ENCODE measurements at regions not wholly inside any gene's neighbourhood (a gene's known extent, or its start where the extent isn't known, plus 50 kb on each side); places are given as distances from the start of the nearest gene placed in this dataset.

DNA sequence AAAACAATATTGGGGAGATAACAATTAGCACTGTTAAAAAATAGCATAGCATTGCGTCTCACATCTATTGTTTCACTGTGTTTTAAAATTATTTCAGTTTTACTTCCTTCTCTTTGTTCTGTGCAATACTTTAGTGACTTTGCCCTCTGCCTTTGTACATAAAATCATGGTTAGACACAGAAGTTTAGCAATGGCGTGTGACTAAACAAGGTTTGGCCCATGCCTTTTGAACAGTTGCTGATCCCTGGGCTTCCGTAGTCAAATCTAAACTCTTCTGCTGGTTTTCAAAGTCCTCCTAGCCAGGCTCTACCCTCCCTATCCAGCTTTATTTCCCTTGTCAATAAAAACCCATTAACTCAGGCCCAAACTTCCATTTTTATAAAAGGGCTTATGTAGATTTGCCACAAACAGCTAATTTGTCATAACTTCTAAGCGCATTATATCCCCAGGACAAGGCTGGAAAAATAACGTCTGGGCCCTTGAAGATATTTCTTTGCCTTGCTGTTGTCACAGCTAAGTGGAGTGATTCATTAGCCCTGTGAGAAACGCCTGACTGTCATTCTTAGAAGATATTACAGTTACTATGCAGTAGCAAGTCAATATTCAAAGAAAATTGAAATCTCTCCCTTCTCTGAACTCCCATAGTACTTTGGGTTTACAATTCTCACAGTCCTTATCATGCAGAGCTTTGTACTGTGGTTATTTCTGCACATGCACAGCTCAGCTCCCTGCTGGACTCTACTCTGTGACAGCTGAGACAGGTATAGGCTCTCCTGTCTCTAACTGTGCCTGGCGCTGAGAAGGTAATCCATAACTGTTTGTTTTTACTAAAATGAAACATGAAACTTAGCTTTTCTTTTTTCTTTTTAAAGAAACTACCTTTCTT lies 123.4 kb upstream of the SLC24A5 start:
- Histone ChIP-seq H3K27me3 (ENCODE audit: control insufficient read depth, insufficient read depth, low read length) (no peaks in the 10 kb centered on the region), H3K27ac (ENCODE audit: low read depth, low read length) (no peak overlapping the region), H3K36me3 (ENCODE audit: control insufficient read depth, insufficient read depth, low read length) (no peaks in the 10 kb centered on the region), H3K4me3 (ENCODE audit: low read depth, low read length) (no peak overlapping the region), H3K9ac (ENCODE audit: low read depth, low read length) (no peak overlapping the region), H3K4me1 (ENCODE audit: control insufficient read depth, insufficient read depth, low read length) (peaks cover 4% of the 10 kb centered on the region; the same call in 1 of the 2 replicates), H3K9me3 (ENCODE audit: control insufficient read depth, insufficient read depth, low read length) (no peaks in the 10 kb centered on the region; the same call in 1 of the 2 replicates)

GRCh38 chr15:47998619-47999019 lies 122.2 kb upstream of the SLC24A5 start:
- H3K27ac ChIP-seq (ENCODE audit: low read depth, low read length), result no peak overlapping the region
- H3K27me3 ChIP-seq (ENCODE audit: control insufficient read depth, insufficient read depth, low read length), result no peaks in the 10 kb centered on the region
- no peak overlapping the region for H3K9ac ChIP-seq (ENCODE audit: low read depth, low read length)
- no peaks in the 10 kb centered on the region for H3K36me3 ChIP-seq (ENCODE audit: control insufficient read depth, insufficient read depth, low read length)
- peaks cover 4% of the 10 kb centered on the region; the same call in 1 of the 2 replicates for H3K4me1 ChIP-seq (ENCODE audit: control insufficient read depth, insufficient read depth, low read length)
- H3K4me3 ChIP-seq (ENCODE audit: low read depth, low read length), result no peak overlapping the region
- no peaks in the 10 kb centered on the region; the same call in 1 of the 2 replicates for H3K9me3 ChIP-seq (ENCODE audit: control insufficient read depth, insufficient read depth, low read length)

- no peaks in the 10 kb centered on the region for H3K36me3 ChIP-seq (ENCODE audit: control insufficient read depth, insufficient read depth, low read length)
- no peak overlapping the region for H3K4me3 ChIP-seq (ENCODE audit: low read depth, low read length)
- no peak overlapping the region for H3K9ac ChIP-seq (ENCODE audit: low read depth, low read length)
- no peaks in the 10 kb centered on the region; the same call in 1 of the 2 replicates for H3K9me3 ChIP-seq (ENCODE audit: control insufficient read depth, insufficient read depth, low read length)
- no peak overlapping the region for H3K27ac ChIP-seq (ENCODE audit: low read depth, low read length)
- peaks cover 14% of the 10 kb centered on the region for H3K4me1 ChIP-seq (ENCODE audit: control insufficient read depth, insufficient read depth, low read length)
- no peaks in the 10 kb centered on the region for H3K27me3 ChIP-seq (ENCODE audit: control insufficient read depth, insufficient read depth, low read length)
Observed at GRCh38 chr15:48001393-48002039, 119.3 kb upstream of the SLC24A5 start.

- Histone ChIP-seq H3K9ac (ENCODE audit: low read depth, low read length) (no peak overlapping the region), H3K4me3 (ENCODE audit: low read depth, low read length) (no peak overlapping the region), H3K27ac (ENCODE audit: low read depth, low read length) (no peak overlapping the region), H3K27me3 (ENCODE audit: control insufficient read depth, insufficient read depth, low read length) (no peaks in the 10 kb centered on the region), H3K36me3 (ENCODE audit: control insufficient read depth, insufficient read depth, low read length) (no peaks in the 10 kb centered on the region), H3K4me1 (ENCODE audit: control insufficient read depth, insufficient read depth, low read length) (peaks cover 16% of the 10 kb centered on the region), H3K9me3 (ENCODE audit: control insufficient read depth, insufficient read depth, low read length) (no peaks in the 10 kb centered on the region; the same call in 1 of the 2 replicates)
Observed at GRCh38 chr15:48002767-48003166, 118.0 kb upstream of the SLC24A5 start.

- Histone ChIP-seq H3K4me3 (ENCODE audit: low read depth, low read length) (no peak overlapping the region), H3K36me3 (ENCODE audit: control insufficient read depth, insufficient read depth, low read length) (no peaks in the 10 kb centered on the region), H3K27ac (ENCODE audit: low read depth, low read length) (no peak overlapping the region), H3K4me1 (ENCODE audit: control insufficient read depth, insufficient read depth, low read length) (peaks cover 16% of the 10 kb centered on the region), H3K9me3 (ENCODE audit: control insufficient read depth, insufficient read depth, low read length) (no peaks in the 10 kb centered on the region; the same call in 1 of the 2 replicates), H3K27me3 (ENCODE audit: control insufficient read depth, insufficient read depth, low read length) (no peaks in the 10 kb centered on the region), H3K9ac (ENCODE audit: low read depth, low read length) (no peak overlapping the region)
Observed at GRCh38 chr15:48003441-48003840, 117.3 kb upstream of the SLC24A5 start.

- Histone ChIP-seq H3K4me1 (ENCODE audit: control insufficient read depth, insufficient read depth, low read length) (peaks cover 12% of the 10 kb centered on the region), H3K9me3 (ENCODE audit: control insufficient read depth, insufficient read depth, low read length) (no peaks in the 10 kb centered on the region)
Observed at GRCh38 chr15:48005077-48005476, 115.7 kb upstream of the SLC24A5 start.

GRCh38 chr15:48006031-48006511 lies 114.7 kb upstream of the SLC24A5 start:
- no peaks in the 10 kb centered on the region for H3K9me3 ChIP-seq (ENCODE audit: control insufficient read depth, insufficient read depth, low read length)
- no peak overlapping the region for H3K9ac ChIP-seq (ENCODE audit: low read depth, low read length)
- no peaks in the 10 kb centered on the region for H3K36me3 ChIP-seq (ENCODE audit: control insufficient read depth, insufficient read depth, low read length)
- peaks cover 12% of the 10 kb centered on the region for H3K4me1 ChIP-seq (ENCODE audit: control insufficient read depth, insufficient read depth, low read length)
- no peak overlapping the region for H3K4me3 ChIP-seq (ENCODE audit: low read depth, low read length)
- no peaks in the 10 kb centered on the region for H3K27me3 ChIP-seq (ENCODE audit: control insufficient read depth, insufficient read depth, low read length)
- H3K27ac ChIP-seq (ENCODE audit: low read depth, low read length), result no peak overlapping the region

More at GRCh38 chr15:48005077-48005476, 115.7 kb upstream of the SLC24A5 start:
- H3K27me3 ChIP-seq (ENCODE audit: control insufficient read depth, insufficient read depth, low read length), result no peaks in the 10 kb centered on the region
- H3K36me3 ChIP-seq (ENCODE audit: control insufficient read depth, insufficient read depth, low read length), result no peaks in the 10 kb centered on the region
- no peak overlapping the region for H3K27ac ChIP-seq (ENCODE audit: low read depth, low read length)
- no peak overlapping the region for H3K4me3 ChIP-seq (ENCODE audit: low read depth, low read length)
- H3K9ac ChIP-seq (ENCODE audit: low read depth, low read length), result no peak overlapping the region

DNA sequence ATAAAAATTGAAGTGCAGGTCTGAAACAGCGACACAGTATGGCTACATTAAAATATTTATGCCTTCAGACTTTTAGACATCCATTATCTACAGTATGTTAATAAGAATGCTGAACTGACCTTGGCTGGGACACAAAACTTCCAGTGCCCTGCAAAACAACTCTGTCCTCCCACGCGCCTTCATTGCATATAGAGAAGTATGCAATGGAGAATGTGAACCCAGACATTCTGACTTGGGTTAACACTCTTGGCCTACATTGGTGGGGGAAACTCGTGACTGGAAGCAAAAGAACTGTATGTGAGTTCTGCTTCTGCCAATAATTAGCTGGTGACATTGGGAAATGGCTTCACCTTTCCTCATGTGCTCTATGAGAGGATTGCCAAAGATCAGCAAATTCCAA lies 110.5 kb upstream of the SLC24A5 start:
- peaks cover 12% of the 10 kb centered on the region for H3K4me1 ChIP-seq (ENCODE audit: control insufficient read depth, insufficient read depth, low read length)
- H3K27ac ChIP-seq (ENCODE audit: low read depth, low read length), result no peak overlapping the region
- no peak overlapping the region for H3K9ac ChIP-seq (ENCODE audit: low read depth, low read length)
- H3K36me3 ChIP-seq (ENCODE audit: control insufficient read depth, insufficient read depth, low read length), result no peaks in the 10 kb centered on the region
- H3K27me3 ChIP-seq (ENCODE audit: control insufficient read depth, insufficient read depth, low read length), result no peaks in the 10 kb centered on the region
- H3K9me3 ChIP-seq (ENCODE audit: control insufficient read depth, insufficient read depth, low read length), result no peaks in the 10 kb centered on the region
- no peak overlapping the region for H3K4me3 ChIP-seq (ENCODE audit: low read depth, low read length)

GRCh38 chr15:48012191-48012590 lies 108.6 kb upstream of the SLC24A5 start:
- no peak overlapping the region for H3K9ac ChIP-seq (ENCODE audit: low read depth, low read length)
- no peaks in the 10 kb centered on the region for H3K36me3 ChIP-seq (ENCODE audit: control insufficient read depth, insufficient read depth, low read length)
- no peak overlapping the region for H3K27ac ChIP-seq (ENCODE audit: low read depth, low read length)
- no peaks in the 10 kb centered on the region for H3K4me1 ChIP-seq (ENCODE audit: control insufficient read depth, insufficient read depth, low read length)
- no peaks in the 10 kb centered on the region for H3K27me3 ChIP-seq (ENCODE audit: control insufficient read depth, insufficient read depth, low read length)
- H3K4me3 ChIP-seq (ENCODE audit: low read depth, low read length), result no peak overlapping the region
- H3K9me3 ChIP-seq (ENCODE audit: control insufficient read depth, insufficient read depth, low read length), result no peaks in the 10 kb centered on the region

GRCh38 chr15:48016865-48017264 lies 103.9 kb upstream of the SLC24A5 start:
- Histone ChIP-seq H3K27ac (ENCODE audit: low read depth, low read length) (no peak overlapping the region), H3K27me3 (ENCODE audit: control insufficient read depth, insufficient read depth, low read length) (no peaks in the 10 kb centered on the region), H3K9ac (ENCODE audit: low read depth, low read length) (no peak overlapping the region)

DNA sequence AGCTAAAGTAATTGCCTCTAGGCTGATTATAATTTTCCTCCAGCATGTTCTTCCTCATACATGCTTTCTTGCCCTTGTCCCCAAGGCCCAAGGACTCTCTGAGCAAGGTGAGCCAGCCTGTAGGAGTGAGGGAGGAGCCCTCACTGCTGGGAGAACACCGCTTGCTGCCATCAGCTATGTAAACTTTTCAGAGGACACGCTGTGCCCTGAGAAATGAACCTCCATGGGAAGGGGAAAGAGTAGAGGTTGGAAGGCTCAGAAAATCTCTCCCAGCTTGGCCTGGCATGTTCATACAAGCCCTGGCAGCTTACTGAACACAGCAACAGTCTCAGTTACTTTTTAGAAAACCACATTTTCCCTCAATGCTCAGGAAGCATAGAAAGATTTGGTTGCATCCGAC lies 103.0 kb upstream of the SLC24A5 start:
- no peaks in the 10 kb centered on the region for H3K4me1 ChIP-seq (ENCODE audit: control insufficient read depth, insufficient read depth, low read length)
- no peak overlapping the region for H3K4me3 ChIP-seq (ENCODE audit: low read depth, low read length)
- no peak overlapping the region for H3K9ac ChIP-seq (ENCODE audit: low read depth, low read length)
- H3K36me3 ChIP-seq (ENCODE audit: control insufficient read depth, insufficient read depth, low read length), result no peaks in the 10 kb centered on the region
- no peak overlapping the region for H3K27ac ChIP-seq (ENCODE audit: low read depth, low read length)
- H3K9me3 ChIP-seq (ENCODE audit: control insufficient read depth, insufficient read depth, low read length), result no peaks in the 10 kb centered on the region
- no peaks in the 10 kb centered on the region for H3K27me3 ChIP-seq (ENCODE audit: control insufficient read depth, insufficient read depth, low read length)

More at GRCh38 chr15:48016865-48017264, 103.9 kb upstream of the SLC24A5 start:
- Histone ChIP-seq H3K4me1 (ENCODE audit: control insufficient read depth, insufficient read depth, low read length) (no peaks in the 10 kb centered on the region), H3K36me3 (ENCODE audit: control insufficient read depth, insufficient read depth, low read length) (no peaks in the 10 kb centered on the region), H3K4me3 (ENCODE audit: low read depth, low read length) (no peak overlapping the region), H3K9me3 (ENCODE audit: control insufficient read depth, insufficient read depth, low read length) (no peaks in the 10 kb centered on the region)
